Endothelial cell of umbilical vein (primary cell): ENCODE measurements at regions not wholly inside any gene's neighbourhood (a gene's known extent, or its start where the extent isn't known, plus 50 kb on each side); places are given as distances from the start of the nearest gene placed in this dataset.

Experiments used
- BruUV-seq: library from RNA; stranded (reverse); fragments of 400-500 nt; replicated peaks from 2 replicates; lab custom pipeline; 2021; lab: Mats Ljungman, UMichigan
- CTCF ChIA-PET: fragments of 300-600, 350-600 bp; sonication (Branson Sonifier 250); formaldehyde crosslinking; loops from one replicate; lab custom pipeline; 2021; ENCODE audit warnings: antibody characterized with exemption, inconsistent platforms; lab: Charles Lee
- POLR2A ChIA-PET: fragments of 300-600, 350-600 bp; sonication (Branson Sonifier 250); formaldehyde crosslinking; loops from one replicate; lab custom pipeline; 2021; ENCODE audit warnings: antibody characterized with exemption, inconsistent platforms; lab: Charles Lee
- DNase-seq: peaks from one replicate; pipeline ENCODE4 v3.0.0-alpha.2; 2011; ENCODE audit warnings: low read depth, low spot score
- FAIRE-seq: peaks from 2 replicates; lab custom pipeline; 2011; peaks lifted over from hg19 to GRCh38; lab: Jason Lieb, UNC
- H2AFZ ChIP-seq: 2 replicates; pipeline ENCODE4 v1.6.0; 2012; ENCODE audit warnings: low read depth, low read length, control low read depth, inconsistent platforms
- H3K27ac ChIP-seq: 2 replicates; pipeline ENCODE4 v1.5.1; 2011; ENCODE audit warnings: low read depth, mild to moderate bottlenecking, control low read depth, low read length, moderate library complexity; ENCODE audit not compliant: insufficient read depth
- H3K27me3 ChIP-seq, 2 experiments: 2 replicates each; pipeline versions ENCODE4 v1.6.0 to v1.6.1; 2011; ENCODE audit warnings: low read length in 2 of 2, mixed read lengths in 1 of 2; ENCODE audit not compliant: control insufficient read depth in 2 of 2, insufficient read depth in 2 of 2
- H3K36me3 ChIP-seq, 2 experiments: 2 replicates in 1 of 2; 3 replicates in 1 of 2; pipeline ENCODE4 v1.5.1; 2011; ENCODE audit warnings: low read length in 2 of 2, mild to moderate bottlenecking in 1 of 2, moderate library complexity in 1 of 2; ENCODE audit not compliant: control insufficient read depth in 2 of 2, insufficient read depth in 2 of 2; ENCODE audit errors: extremely low read depth in 1 of 2
- H3K4me1 ChIP-seq: 3 replicates; pipeline ENCODE4 v1.5.1; 2011; ENCODE audit warnings: mild to moderate bottlenecking, low read length; ENCODE audit not compliant: control insufficient read depth, insufficient read depth; ENCODE audit errors: extremely low read depth
- H3K4me2 ChIP-seq: 2 replicates; pipeline ENCODE4 v1.6.1; 2011; ENCODE audit warnings: low read length, control low read depth, mixed read lengths; ENCODE audit not compliant: insufficient read depth
- H3K4me3 ChIP-seq, 3 experiments: fragments of 200-600 bp in 1 of 3; sonication (generic), shearing (Covaris generic) in 1 of 3; replicated peaks in 1 of 3; 2 replicates each; pipeline ENCODE4 v1.5.1; 2011 to 2016; ENCODE audit warnings: control low read depth in 3 of 3, low read length in 3 of 3, mild to moderate bottlenecking in 2 of 3, inconsistent platforms in 1 of 3, low read depth in 1 of 3, moderate library complexity in 1 of 3; ENCODE audit not compliant: insufficient read depth in 1 of 3
- H3K79me2 ChIP-seq: 2 replicates; pipeline ENCODE4 v1.6.0; 2012; ENCODE audit warnings: low read length, inconsistent platforms; ENCODE audit not compliant: control insufficient read depth, insufficient read depth
- H3K9ac ChIP-seq: replicated peaks from 2 replicates; pipeline ENCODE3; 2011; ENCODE audit warnings: low read length, control low read depth; ENCODE audit not compliant: insufficient read depth; ENCODE audit errors: extremely low read depth
- H3K9me1 ChIP-seq: replicated peaks from 3 replicates; pipeline ENCODE4 v1.6.0; 2011; ENCODE audit warnings: mild to moderate bottlenecking, low read length; ENCODE audit not compliant: control insufficient read depth, insufficient read depth; ENCODE audit errors: extremely low read depth
- H3K9me3 ChIP-seq: replicated peaks from 2 replicates; pipeline ENCODE4 v1.5.1; 2012; ENCODE audit warnings: low read length, inconsistent platforms; ENCODE audit not compliant: control insufficient read depth, insufficient read depth
- H4K20me1 ChIP-seq: replicated peaks from 2 replicates; pipeline ENCODE3; 2011; ENCODE audit warnings: mild to moderate bottlenecking, low read length; ENCODE audit not compliant: control insufficient read depth, insufficient read depth; ENCODE audit errors: extremely low read depth
- EZH2 ChIP-seq: IDR thresholded peaks from 2 replicates; pipeline ENCODE4 v1.6.1; 2012; ENCODE audit warnings: borderline replicate concordance, low read depth, mild to moderate bottlenecking, moderate library complexity, low read length, inconsistent platforms; ENCODE audit not compliant: severe bottlenecking
- FOS ChIP-seq: IDR thresholded peaks from 2 replicates; pipeline ENCODE4 v1.6.1; 2011; ENCODE audit warnings: mild to moderate bottlenecking, low read length, moderate library complexity, borderline replicate concordance; ENCODE audit not compliant: insufficient read depth
- GATA2 ChIP-seq: IDR thresholded peaks from 2 replicates; pipeline ENCODE4 v1.7.0; 2011; ENCODE audit warnings: low read depth, mild to moderate bottlenecking, moderate library complexity, mixed read lengths, low read length; ENCODE audit not compliant: insufficient read length, insufficient read depth
- JUN ChIP-seq: IDR thresholded peaks from 2 replicates; pipeline ENCODE4 v1.6.1; 2011; ENCODE audit warnings: borderline replicate concordance, low read depth; ENCODE audit not compliant: insufficient read length, insufficient read depth
- MYC ChIP-seq: IDR thresholded peaks from one replicate; pipeline ENCODE4 v1.6.1; 2011; ENCODE audit warnings: mild to moderate bottlenecking, low read depth, low read length
- POLR2A ChIP-seq: IDR thresholded peaks from 2 replicates; pipeline ENCODE4 v1.6.1; 2012; ENCODE audit warnings: low read depth, mild to moderate bottlenecking, control low read depth, low read length
- POLR2AphosphoS5 ChIP-seq: IDR thresholded peaks from 2 replicates; pipeline ENCODE4 v1.6.1; 2012; ENCODE audit warnings: low read depth, mild to moderate bottlenecking, control low read depth, low read length, moderate library complexity; ENCODE audit not compliant: insufficient read depth
- dilution Hi-C: fragments of 300-500 bp; cut with MboI; formaldehyde crosslinking; loops from one replicate; pipeline ENCODE4 v1.15.0; 2019; ENCODE audit warnings: low sequenced_read_pairs; ENCODE audit not compliant: extremely low pct_ligation_motif_present
- intact Hi-C: fragments of 100-400 bp; cut with micrococcal nuclease; formaldehyde crosslinking; loops from one replicate; pipeline ENCODE4 v1.10.0; 2022
- TF ChIP-seq, protein P1 (sequence below), 2 donors: IDR thresholded peaks; 1 replicate in 1 of 2; 2 replicates in 1 of 2; pipeline ENCODE4 v1.5.1; 2011; ENCODE audit warnings: low read length in 2 of 2, mild to moderate bottlenecking in 2 of 2, moderate library complexity in 2 of 2, control low read depth in 1 of 2, inconsistent platforms in 1 of 2, low read depth in 1 of 2; ENCODE audit not compliant: insufficient read depth in 1 of 2; ENCODE audit errors: extremely low read depth in 1 of 2
- TF ChIP-seq, protein P2 (sequence below): IDR thresholded peaks from 2 replicates; pipeline ENCODE4 v1.6.1; 2011; ENCODE audit not compliant: insufficient read depth, insufficient read length

- dilution Hi-C loops: no loop called here
- no peaks in the 10 kb centered on the region for H3K9me3 ChIP-seq
- H3K4me2 ChIP-seq: no peak overlapping the region
- H4K20me1 ChIP-seq: no peaks in the 10 kb centered on the region
- FAIRE-seq (no peak), DNase-seq (no peak)
- H3K79me2 ChIP-seq: no peaks in the 10 kb centered on the region
- TF ChIP-seq FOS (no peak), POLR2A (no peak)
- TF ChIP-seq, protein P1, sequence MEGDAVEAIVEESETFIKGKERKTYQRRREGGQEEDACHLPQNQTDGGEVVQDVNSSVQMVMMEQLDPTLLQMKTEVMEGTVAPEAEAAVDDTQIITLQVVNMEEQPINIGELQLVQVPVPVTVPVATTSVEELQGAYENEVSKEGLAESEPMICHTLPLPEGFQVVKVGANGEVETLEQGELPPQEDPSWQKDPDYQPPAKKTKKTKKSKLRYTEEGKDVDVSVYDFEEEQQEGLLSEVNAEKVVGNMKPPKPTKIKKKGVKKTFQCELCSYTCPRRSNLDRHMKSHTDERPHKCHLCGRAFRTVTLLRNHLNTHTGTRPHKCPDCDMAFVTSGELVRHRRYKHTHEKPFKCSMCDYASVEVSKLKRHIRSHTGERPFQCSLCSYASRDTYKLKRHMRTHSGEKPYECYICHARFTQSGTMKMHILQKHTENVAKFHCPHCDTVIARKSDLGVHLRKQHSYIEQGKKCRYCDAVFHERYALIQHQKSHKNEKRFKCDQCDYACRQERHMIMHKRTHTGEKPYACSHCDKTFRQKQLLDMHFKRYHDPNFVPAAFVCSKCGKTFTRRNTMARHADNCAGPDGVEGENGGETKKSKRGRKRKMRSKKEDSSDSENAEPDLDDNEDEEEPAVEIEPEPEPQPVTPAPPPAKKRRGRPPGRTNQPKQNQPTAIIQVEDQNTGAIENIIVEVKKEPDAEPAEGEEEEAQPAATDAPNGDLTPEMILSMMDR (IDR thresholded peaks at IDR 0.05; ENCODE audit: extremely low read depth in 1 of 2, insufficient read depth in 1 of 2, low read depth in 1 of 2, low read length in 2 of 2): no peak
- TF ChIP-seq, protein P2, sequence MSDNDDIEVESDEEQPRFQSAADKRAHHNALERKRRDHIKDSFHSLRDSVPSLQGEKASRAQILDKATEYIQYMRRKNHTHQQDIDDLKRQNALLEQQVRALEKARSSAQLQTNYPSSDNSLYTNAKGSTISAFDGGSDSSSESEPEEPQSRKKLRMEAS: no peak
- H3K36me3 ChIP-seq: no peaks in the 10 kb centered on the region
- H3K9ac ChIP-seq: no peak overlapping the region
- no TSS peak for BruUV-seq
- no peak overlapping the region for H2AFZ ChIP-seq
- peaks cover 2% of the 10 kb centered on the region for H3K4me1 ChIP-seq
- no peaks in the 10 kb centered on the region for H3K9me1 ChIP-seq
- ChIA-PET CTCF (interaction anchor here (1.1 kb wide), 1 partner anchor 8 kb away, joined by 4 read pairs; no protein-coding TSS in a partner anchor), POLR2A (no interaction called here)
- H3K4me3 ChIP-seq: no peak overlapping the region
- intact Hi-C loops: no loop called here
- H3K27ac ChIP-seq: no peak overlapping the region
- H3K27me3 ChIP-seq: no peaks in the 10 kb centered on the region
Measured at GRCh38 chr1:147811751-147812150, 51.3 kb upstream of the GJA5 start.

- CTCF ChIA-PET: interaction anchor here (1.1 kb wide), 1 partner anchor 9 kb away, joined by 4 read pairs; no protein-coding TSS in a partner anchor
- no TSS peak for BruUV-seq
- H3K4me2 ChIP-seq: no peak overlapping the region
- H3K9me3 ChIP-seq: no peaks in the 10 kb centered on the region
- intact Hi-C loops (no loop called here), dilution Hi-C loops (no loop called here)
- no peaks in the 10 kb centered on the region for H3K79me2 ChIP-seq
- H3K9ac ChIP-seq: no peak overlapping the region
- H3K4me1 ChIP-seq: peaks cover 2% of the 10 kb centered on the region
- DNase-seq (no peak), FAIRE-seq (no peak)
- TF ChIP-seq, protein P2: no peak
- TF ChIP-seq MYC (no peak), JUN (no peak), FOS (no peak), EZH2 (no peak), POLR2A (no peak), POLR2AphosphoS5 (no peak), GATA2 (no peak)
- TF ChIP-seq, protein P1 (IDR thresholded peaks at IDR 0.05; ENCODE audit: extremely low read depth in 1 of 2, insufficient read depth in 1 of 2, low read depth in 1 of 2, low read length in 2 of 2): no peak
- H2AFZ ChIP-seq: no peak overlapping the region
- no peaks in the 10 kb centered on the region for H3K36me3 ChIP-seq
- no peak overlapping the region for H3K27ac ChIP-seq
- H3K27me3 ChIP-seq: no peaks in the 10 kb centered on the region
- H3K4me3 ChIP-seq: no peak overlapping the region
- POLR2A ChIA-PET: no interaction called here
- H4K20me1 ChIP-seq: no peaks in the 10 kb centered on the region
- H3K9me1 ChIP-seq: no peaks in the 10 kb centered on the region
Measured at GRCh38 chr1:147812799-147813198, 52.4 kb upstream of the GJA5 start.
